GM12891 (cell line): ENCODE measurements at regions not wholly inside any gene's neighbourhood (a gene's known extent, or its start where the extent isn't known, plus 50 kb on each side); places are given as distances from the start of the nearest gene placed in this dataset.

Experiments used
- POLR2A ChIP-seq: IDR thresholded peaks from 2 replicates; pipeline ENCODE4 v1.6.1; 2011; ENCODE audit warnings: low read depth, low read length, control low read depth
- POLR2AphosphoS5 ChIP-seq: IDR thresholded peaks from 2 replicates; pipeline ENCODE4 v1.6.1; 2011; ENCODE audit warnings: low read depth, low read length, control low read depth

- TF ChIP-seq POLR2A = no peak
- TF ChIP-seq POLR2AphosphoS5 = no peak
These were observed 179.1 kb upstream of the OTX2 start for GRCh38 chr14:56989359-56989758.
